ENCODE measurements at regions not wholly inside any gene's neighbourhood (a gene's known extent, or its start where the extent isn't known, plus 50 kb on each side); places are given as distances from the start of the nearest gene placed in this dataset.

- TF ChIP-seq RAD21 (IDR thresholded peaks at IDR 0.05; ENCODE audit: low read depth): no peak
- no peak for TF ChIP-seq TEAD4 (IDR thresholded peaks at IDR 0.05)
- TF ChIP-seq, protein P1, sequence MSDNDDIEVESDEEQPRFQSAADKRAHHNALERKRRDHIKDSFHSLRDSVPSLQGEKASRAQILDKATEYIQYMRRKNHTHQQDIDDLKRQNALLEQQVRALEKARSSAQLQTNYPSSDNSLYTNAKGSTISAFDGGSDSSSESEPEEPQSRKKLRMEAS (IDR thresholded peaks at IDR 0.05): no peak
- no peak for TF ChIP-seq YY1 (IDR thresholded peaks at IDR 0.05; ENCODE audit: low read depth)
- no peak for TF ChIP-seq USF1 (IDR thresholded peaks at IDR 0.05)
- no peak for TF ChIP-seq FOXM1 (IDR thresholded peaks at IDR 0.05; ENCODE audit: borderline replicate concordance, low read depth)
- no peak for TF ChIP-seq EGR1 (IDR thresholded peaks at IDR 0.05)
- TF ChIP-seq CREB1 (IDR thresholded peaks at IDR 0.05; ENCODE audit: low read depth): no peak
- no peak for TF ChIP-seq NFIC (IDR thresholded peaks at IDR 0.05)
- no peak for TF ChIP-seq REST (IDR thresholded peaks at IDR 0.05; ENCODE audit: low read depth)
- no peak for TF ChIP-seq EP300 (IDR thresholded peaks at IDR 0.05; ENCODE audit: borderline replicate concordance)
- no peak for TF ChIP-seq CEBPB (IDR thresholded peaks at IDR 0.05)
- no peak for TF ChIP-seq TAF1 (IDR thresholded peaks at IDR 0.05; ENCODE audit: low read depth)
- TF ChIP-seq TCF12 (IDR thresholded peaks at IDR 0.05; ENCODE audit: low read depth): no peak
- no peak for TF ChIP-seq ZBTB7A (IDR thresholded peaks at IDR 0.05; ENCODE audit: low read depth)
Observed at GRCh38 chr18:55031164-55031563, 71.9 kb upstream of the CCDC68 start.

GRCh38 chr18:55024564-55024963 is 65.3 kb upstream of the CCDC68 start:
- TF ChIP-seq TEAD4 (IDR thresholded peaks at IDR 0.05) (no peak), TAF1 (IDR thresholded peaks at IDR 0.05; ENCODE audit: low read depth) (no peak), FOXM1 (IDR thresholded peaks at IDR 0.05; ENCODE audit: borderline replicate concordance, low read depth) (no peak), EGR1 (IDR thresholded peaks at IDR 0.05) (no peak)

DNA sequence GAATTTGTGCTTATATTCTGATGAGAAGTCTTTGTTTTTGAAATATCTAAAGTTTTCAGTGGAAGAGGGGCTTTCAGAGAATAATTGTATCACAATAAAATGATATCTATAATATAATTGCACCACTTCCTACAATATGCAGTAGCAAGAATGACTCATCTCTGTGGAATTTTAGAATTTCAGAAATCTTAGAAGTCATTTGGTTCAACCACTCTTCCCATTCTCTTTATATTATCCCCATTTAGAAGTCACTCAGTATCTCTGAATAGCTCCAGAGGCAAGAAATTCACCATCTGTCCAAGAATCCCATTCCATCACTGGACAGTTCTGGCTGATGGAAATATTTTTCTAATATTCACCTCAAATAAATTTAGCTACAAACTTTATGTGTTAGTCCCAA is 59.3 kb upstream of the CCDC68 start:
- TF ChIP-seq EGR1 (IDR thresholded peaks at IDR 0.05) (no peak), ZBTB7A (IDR thresholded peaks at IDR 0.05; ENCODE audit: low read depth) (no peak), TCF12 (IDR thresholded peaks at IDR 0.05; ENCODE audit: low read depth) (no peak), TEAD4 (IDR thresholded peaks at IDR 0.05) (no peak)

GRCh38 chr18:55014095-55014494 is 54.8 kb upstream of the CCDC68 start:
- no peak for TF ChIP-seq EP300 (IDR thresholded peaks at IDR 0.05; ENCODE audit: borderline replicate concordance)
- no peak for TF ChIP-seq TEAD4 (IDR thresholded peaks at IDR 0.05)
- no peak for TF ChIP-seq ZBTB7A (IDR thresholded peaks at IDR 0.05; ENCODE audit: low read depth)
- TF ChIP-seq, protein P1 (IDR thresholded peaks at IDR 0.05): no peak
- no peak for TF ChIP-seq RAD21 (IDR thresholded peaks at IDR 0.05; ENCODE audit: low read depth)
- no peak for TF ChIP-seq CEBPB (IDR thresholded peaks at IDR 0.05)
- no peak for TF ChIP-seq USF1 (IDR thresholded peaks at IDR 0.05)
- no peak for TF ChIP-seq YY1 (IDR thresholded peaks at IDR 0.05; ENCODE audit: low read depth)
- no peak for TF ChIP-seq EGR1 (IDR thresholded peaks at IDR 0.05)
- TF ChIP-seq CREB1 (IDR thresholded peaks at IDR 0.05; ENCODE audit: low read depth): no peak
- no peak for TF ChIP-seq FOXM1 (IDR thresholded peaks at IDR 0.05; ENCODE audit: borderline replicate concordance, low read depth)
- TF ChIP-seq NFIC (IDR thresholded peaks at IDR 0.05): no peak
- no peak for TF ChIP-seq REST (IDR thresholded peaks at IDR 0.05; ENCODE audit: low read depth)
- no peak for TF ChIP-seq TCF12 (IDR thresholded peaks at IDR 0.05; ENCODE audit: low read depth)
- TF ChIP-seq TAF1 (IDR thresholded peaks at IDR 0.05; ENCODE audit: low read depth): no peak

- TF ChIP-seq RAD21 (IDR thresholded peaks at IDR 0.05; ENCODE audit: low read depth) (no peak), FOXM1 (IDR thresholded peaks at IDR 0.05; ENCODE audit: borderline replicate concordance, low read depth) (no peak), USF1 (IDR thresholded peaks at IDR 0.05) (no peak), EGR1 (IDR thresholded peaks at IDR 0.05) (no peak), NFIC (IDR thresholded peaks at IDR 0.05) (no peak), EP300 (IDR thresholded peaks at IDR 0.05; ENCODE audit: borderline replicate concordance) (no peak), YY1 (IDR thresholded peaks at IDR 0.05; ENCODE audit: low read depth) (no peak), CREB1 (IDR thresholded peaks at IDR 0.05; ENCODE audit: low read depth) (no peak), ZBTB7A (IDR thresholded peaks at IDR 0.05; ENCODE audit: low read depth) (no peak)
- TF ChIP-seq, protein P1 (IDR thresholded peaks at IDR 0.05): no peak
Observed at GRCh38 chr18:55013685-55014084, 54.4 kb upstream of the CCDC68 start.
